ENCODE measurements at regions not wholly inside any gene's neighbourhood (a gene's known extent, or its start where the extent isn't known, plus 50 kb on each side); places are given as distances from the start of the nearest gene placed in this dataset.

- TF ChIP-seq CTCF (IDR thresholded peaks at IDR 0.05) (no peak), POLR2AphosphoS5 (IDR thresholded peaks at IDR 0.05) (no peak), POLR2A (IDR thresholded peaks at IDR 0.05) (no peak), EP300 (IDR thresholded peaks at IDR 0.05) (no peak)
These were observed 470.5 kb upstream of the NRSN1 start for GRCh38 chr6:23655525-23655924.

Measured in sigmoid colon (tissue), 4 donors.